HG03039 (cell line): ENCODE measurements at regions not wholly inside any gene's neighbourhood (a gene's known extent, or its start where the extent isn't known, plus 50 kb on each side); places are given as distances from the start of the nearest gene placed in this dataset.
"Not testable (repeated sequence)": the region's sequence is repeated elsewhere in the genome, so short reads cannot be mapped to it uniquely, and the experiment has no call there.

ENCODE experiments used
- ATAC-seq: cut with Tn5 transposase; IDR thresholded peaks from one replicate; pipeline ENCODE4 v1.9.1; 2021; ENCODE audit warnings: mild to moderate bottlenecking, moderate library complexity; ENCODE audit not compliant: unreplicated experiment

GRCh38 chr3:170814822-170815221 lies 55.2 kb downstream of the RPL22L1 start:
- ATAC-seq = no peak

- no peak for ATAC-seq
These were observed 56.7 kb downstream of the RPL22L1 start for GRCh38 chr3:170813266-170813665.

- no peak for ATAC-seq
These were observed 57.9 kb downstream of the RPL22L1 start for GRCh38 chr3:170811928-170812591.

- ATAC-seq = no peak
These were observed 58.5 kb downstream of the RPL22L1 start for GRCh38 chr3:170811515-170811914.

GRCh38 chr3:170809975-170810357 lies 60.0 kb downstream of the RPL22L1 start:
- ATAC-seq = no peak

GRCh38 chr3:170809007-170809974 lies 60.7 kb downstream of the RPL22L1 start:
- ATAC-seq = no peak

- ATAC-seq = no peak
These were observed 62.0 kb downstream of the RPL22L1 start for GRCh38 chr3:170808041-170808440.

- no peak for ATAC-seq
These were observed 63.3 kb downstream of the RPL22L1 start for GRCh38 chr3:170806676-170807075.

- no peak for ATAC-seq
These were observed 63.9 kb downstream of the RPL22L1 start for GRCh38 chr3:170806141-170806540.

GRCh38 chr3:170805296-170805695 lies 64.7 kb downstream of the RPL22L1 start:
- not testable (repeated sequence) for ATAC-seq

- not testable (repeated sequence) for ATAC-seq
These were observed 65.4 kb downstream of the RPL22L1 start for GRCh38 chr3:170804634-170805033.

GRCh38 chr3:170804078-170804477 lies 65.9 kb downstream of the RPL22L1 start:
- no peak for ATAC-seq

GRCh38 chr3:170802164-170803151 lies 67.5 kb downstream of the RPL22L1 start:
- ATAC-seq = no peak

GRCh38 chr3:170801597-170801996 lies 68.4 kb downstream of the RPL22L1 start:
- ATAC-seq = no peak

- not testable (repeated sequence) for ATAC-seq
These were observed 69.7 kb downstream of the RPL22L1 start for GRCh38 chr3:170800275-170800674.

GRCh38 chr3:170799009-170799408 lies 71.0 kb downstream of the RPL22L1 start:
- ATAC-seq = no peak

GRCh38 chr3:170797685-170798084 lies 72.3 kb downstream of the RPL22L1 start:
- no peak for ATAC-seq

- no peak for ATAC-seq
These were observed 77.5 kb downstream of the RPL22L1 start for GRCh38 chr3:170792471-170792870.

- no peak for ATAC-seq
These were observed 79.3 kb downstream of the RPL22L1 start for GRCh38 chr3:170790647-170791046.

- ATAC-seq = no peak
These were observed 82.5 kb downstream of the RPL22L1 start for GRCh38 chr3:170787464-170787863.

- no peak for ATAC-seq
These were observed 84.5 kb downstream of the RPL22L1 start for GRCh38 chr3:170785454-170785853.
